HEK293 (cell line): ENCODE measurements at regions not wholly inside any gene's neighbourhood (a gene's known extent, or its start where the extent isn't known, plus 50 kb on each side); places are given as distances from the start of the nearest gene placed in this dataset.

Source experiments
- CTCF ChIP-seq: fragments of 450-650 bp; formaldehyde crosslinking; IDR thresholded peaks from 2 replicates; pipeline ENCODE4 v1.5.1; 2016; ENCODE audit warnings: missing biosample characterization, missing genetic modification characterization
- YY1 ChIP-seq: fragments of 450-650 bp; formaldehyde crosslinking; IDR thresholded peaks from 2 replicates; pipeline ENCODE4 v1.5.1; 2018; ENCODE audit warnings: missing biosample characterization, missing genetic modification characterization
- ZNF624 ChIP-seq: fragments of 450-650 bp; formaldehyde crosslinking; IDR thresholded peaks from 2 replicates; pipeline ENCODE4 v1.5.1; 2017; ENCODE audit warnings: missing biosample characterization, missing genetic modification characterization
- ZNF645 ChIP-seq: fragments of 450-650 bp; formaldehyde crosslinking; IDR thresholded peaks from 2 replicates; pipeline ENCODE4; 2016; ENCODE audit warnings: missing biosample characterization, missing genetic modification characterization
- ZSCAN30 ChIP-seq: fragments of 450-650 bp; IDR thresholded peaks from 2 replicates; pipeline ENCODE4 v1.5.1; 2018; ENCODE audit warnings: missing biosample characterization, mild to moderate bottlenecking, missing genetic modification characterization, moderate library complexity

GRCh38 chr5:2910401-2911175 lies 159.1 kb upstream of the IRX2 start:
- TF ChIP-seq CTCF (no peak), ZSCAN30 (tag by site-specific recombination) (no peak), ZNF624 (tag by site-specific recombination) (no peak), ZNF645 (tag by site-specific recombination) (no peak), YY1 (tag by site-specific recombination) (no peak)
